Left ventricle myocardium superior (tissue), 1 donor: ENCODE measurements at regions not wholly inside any gene's neighbourhood (a gene's known extent, or its start where the extent isn't known, plus 50 kb on each side); places are given as distances from the start of the nearest gene placed in this dataset.

Source experiments
- ATAC-seq: fragments of 200-7000 bp; cut with Tn5 transposase; one replicate; pipeline ENCODE4 v1.9.1; 2020; ENCODE audit warnings: mild to moderate bottlenecking, moderate library complexity
- DNase-seq: peaks from one replicate; pipeline ENCODE4 v3.0.0-alpha.2; 2020
- intact Hi-C: fragments of 100-400 bp; cut with micrococcal nuclease; formaldehyde crosslinking; loops from one replicate; pipeline ENCODE4 v1.11.0; 2022
- donor health status: DM: no; HTN: yes; CAD: no; lungs with severe emphysema.

GRCh38 chr2:158903711-158904405 lies 64.6 kb upstream of the TANC1 start:
- intact Hi-C loops, result no loop called here
- DNase-seq (no peak), ATAC-seq (no peak)

- intact Hi-C loops, result no loop called here
- no peak for ATAC-seq
- no peak for DNase-seq
Measured at GRCh38 chr2:158904627-158905177, 63.7 kb upstream of the TANC1 start.

DNA sequence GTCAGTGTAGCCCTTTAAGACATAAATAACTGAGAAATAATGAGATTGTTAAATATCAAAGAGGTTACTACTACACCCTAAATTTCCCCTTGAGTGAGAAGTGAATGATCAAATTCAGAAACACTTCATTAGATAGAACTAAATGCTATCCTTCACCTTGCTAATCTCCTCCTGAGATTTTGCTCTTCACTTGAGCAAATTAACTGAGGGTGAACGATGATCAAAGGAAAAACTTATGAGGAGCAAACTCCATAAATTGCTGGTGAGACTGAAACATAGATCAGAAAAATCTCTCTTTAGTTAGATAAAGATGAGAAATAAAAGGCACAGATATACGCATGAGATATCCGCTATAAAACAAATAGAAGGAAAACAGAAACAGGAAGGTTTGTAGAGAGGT lies 63.1 kb upstream of the TANC1 start:
- DNase-seq, result no peak
- intact Hi-C loops, result no loop called here
- ATAC-seq, result no peak

- intact Hi-C loops, result no loop called here
- ATAC-seq (no peak), DNase-seq (no peak)
Measured at GRCh38 chr2:158905784-158906183, 62.7 kb upstream of the TANC1 start.

- intact Hi-C loops, result no loop called here
- ATAC-seq (no peak), DNase-seq (no peak)
Measured at GRCh38 chr2:158907926-158908456, 60.4 kb upstream of the TANC1 start.

DNA sequence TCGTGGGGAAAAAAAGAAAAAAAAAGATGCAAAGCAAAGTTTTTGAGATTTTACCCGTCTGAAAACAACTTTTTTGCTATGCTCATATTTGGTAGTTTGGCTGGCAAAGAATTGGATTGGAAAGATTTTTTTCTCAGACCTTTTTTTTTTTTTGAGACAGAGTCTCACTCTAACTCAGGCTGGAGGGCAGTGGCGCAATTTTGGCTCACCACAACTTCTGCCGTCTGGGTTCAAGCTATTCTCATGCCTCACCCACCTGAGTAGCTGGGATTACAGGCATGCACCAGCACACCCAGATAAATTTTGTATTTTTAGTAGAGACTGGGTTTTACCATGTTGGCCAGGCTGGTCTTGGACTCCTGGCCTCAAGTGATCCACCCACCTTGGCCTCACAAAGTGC lies 56.3 kb upstream of the TANC1 start:
- ATAC-seq (no peak), DNase-seq (no peak)
- intact Hi-C loops, result no loop called here

DNA sequence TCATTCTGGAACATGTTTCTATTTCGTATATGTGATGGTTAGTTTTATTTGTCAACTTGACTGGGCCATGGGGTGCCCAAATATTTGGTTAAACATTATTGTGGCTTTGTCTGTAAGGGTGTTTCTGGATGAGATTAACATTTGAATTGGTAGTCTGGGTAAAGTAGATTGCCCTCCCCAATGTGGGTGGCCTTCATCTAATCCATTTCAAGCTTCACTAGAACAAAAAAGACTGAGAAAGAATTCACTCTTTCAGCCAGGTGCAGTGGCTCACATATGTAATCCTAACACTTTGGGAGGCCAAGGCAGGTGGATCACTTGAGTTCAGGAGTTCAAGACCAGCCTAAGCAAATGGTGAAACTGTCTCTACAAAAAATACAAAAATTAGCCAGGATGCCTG lies 55.7 kb upstream of the TANC1 start:
- intact Hi-C loops, result no loop called here
- ATAC-seq, result no peak
- DNase-seq, result no peak

DNA sequence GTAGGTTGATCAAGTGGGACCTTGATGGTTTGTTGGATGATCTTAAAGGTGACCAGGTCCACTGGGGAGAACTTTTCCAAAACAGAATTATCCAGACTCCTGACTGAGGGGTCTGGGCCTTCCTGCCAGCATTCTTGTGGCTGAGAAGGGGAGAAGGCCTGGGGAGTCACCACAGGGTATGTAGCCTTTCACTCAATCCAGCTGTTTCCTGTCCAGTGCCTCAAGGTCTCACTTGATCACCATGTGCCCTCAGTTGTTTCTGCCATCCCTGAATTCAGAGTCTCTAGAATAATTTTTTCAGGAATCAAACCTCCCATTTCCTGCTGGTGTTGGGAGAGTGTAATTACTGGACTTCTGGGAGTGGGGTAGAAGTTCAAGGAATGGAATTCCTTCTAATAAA lies 54.4 kb upstream of the TANC1 start:
- ATAC-seq (no peak), DNase-seq (no peak)
- intact Hi-C loops, result no loop called here

DNA sequence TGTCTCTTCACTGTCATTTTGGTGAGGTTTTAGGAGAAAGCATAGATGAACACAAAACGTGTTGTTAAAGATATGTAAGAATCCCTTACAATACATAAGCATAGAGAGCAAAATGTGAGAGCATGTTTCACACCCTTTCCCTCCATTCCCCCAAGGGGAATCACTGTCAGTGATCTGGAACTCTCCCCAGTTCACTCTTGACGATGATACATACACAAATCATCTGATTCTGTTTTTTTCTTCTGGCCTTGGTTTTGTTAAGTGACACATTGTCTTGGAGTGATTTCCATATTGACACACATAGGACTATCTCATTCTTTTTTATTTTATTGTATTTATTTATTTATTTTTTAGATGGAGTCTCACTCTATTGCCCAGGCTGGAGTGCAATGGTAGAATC lies 53.7 kb upstream of the TANC1 start:
- ATAC-seq (no peak), DNase-seq (no peak)
- intact Hi-C loops, result no loop called here

DNA sequence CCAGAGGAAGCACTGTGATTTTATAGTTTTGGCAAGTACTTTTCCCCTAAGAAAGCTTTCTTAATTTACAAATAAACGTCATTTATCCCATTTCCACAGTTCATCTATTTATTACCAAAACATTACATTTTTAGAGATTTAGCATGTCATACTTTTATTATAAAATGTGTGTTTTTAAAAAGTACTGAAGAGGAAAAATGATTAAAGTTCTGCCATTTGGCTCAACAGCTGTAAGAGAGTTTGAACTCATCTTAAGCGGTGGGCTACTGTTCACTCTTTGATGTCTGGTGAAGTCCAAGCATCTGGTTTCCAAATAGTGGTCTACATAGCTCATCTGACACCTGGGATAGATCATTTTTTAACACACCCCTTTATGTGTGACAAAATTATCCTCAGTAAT lies 51.3 kb upstream of the TANC1 start:
- intact Hi-C loops, result no loop called here
- ATAC-seq (no peak), DNase-seq (no peak)

DNA sequence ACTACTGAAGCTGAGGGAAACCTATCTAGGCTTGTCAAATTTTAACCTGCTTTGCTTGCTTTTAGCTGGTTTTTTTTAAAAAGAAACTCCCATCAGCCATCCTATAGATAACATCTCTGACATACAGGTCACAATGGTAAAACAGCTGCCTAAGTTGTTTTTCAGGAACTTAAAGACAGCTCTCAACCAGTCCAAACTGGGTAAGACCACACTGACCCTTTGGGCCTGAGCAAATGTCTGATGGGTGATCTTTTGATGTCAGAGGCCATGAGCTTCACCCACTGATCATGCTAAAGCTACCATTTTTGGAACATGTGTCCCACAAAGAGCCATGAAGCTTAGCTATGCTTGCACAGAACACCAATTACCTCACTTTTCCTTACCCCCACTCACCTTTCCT lies 50.0 kb upstream of the TANC1 start:
- intact Hi-C loops, result no loop called here
- ATAC-seq (no peak), DNase-seq (no peak)
